ENCODE measurements at regions not wholly inside any gene's neighbourhood (a gene's known extent, or its start where the extent isn't known, plus 50 kb on each side); places are given as distances from the start of the nearest gene placed in this dataset.
A peak's percentile ranks its signal among the peaks of the same experiment; 100 is the strongest.

DNA sequence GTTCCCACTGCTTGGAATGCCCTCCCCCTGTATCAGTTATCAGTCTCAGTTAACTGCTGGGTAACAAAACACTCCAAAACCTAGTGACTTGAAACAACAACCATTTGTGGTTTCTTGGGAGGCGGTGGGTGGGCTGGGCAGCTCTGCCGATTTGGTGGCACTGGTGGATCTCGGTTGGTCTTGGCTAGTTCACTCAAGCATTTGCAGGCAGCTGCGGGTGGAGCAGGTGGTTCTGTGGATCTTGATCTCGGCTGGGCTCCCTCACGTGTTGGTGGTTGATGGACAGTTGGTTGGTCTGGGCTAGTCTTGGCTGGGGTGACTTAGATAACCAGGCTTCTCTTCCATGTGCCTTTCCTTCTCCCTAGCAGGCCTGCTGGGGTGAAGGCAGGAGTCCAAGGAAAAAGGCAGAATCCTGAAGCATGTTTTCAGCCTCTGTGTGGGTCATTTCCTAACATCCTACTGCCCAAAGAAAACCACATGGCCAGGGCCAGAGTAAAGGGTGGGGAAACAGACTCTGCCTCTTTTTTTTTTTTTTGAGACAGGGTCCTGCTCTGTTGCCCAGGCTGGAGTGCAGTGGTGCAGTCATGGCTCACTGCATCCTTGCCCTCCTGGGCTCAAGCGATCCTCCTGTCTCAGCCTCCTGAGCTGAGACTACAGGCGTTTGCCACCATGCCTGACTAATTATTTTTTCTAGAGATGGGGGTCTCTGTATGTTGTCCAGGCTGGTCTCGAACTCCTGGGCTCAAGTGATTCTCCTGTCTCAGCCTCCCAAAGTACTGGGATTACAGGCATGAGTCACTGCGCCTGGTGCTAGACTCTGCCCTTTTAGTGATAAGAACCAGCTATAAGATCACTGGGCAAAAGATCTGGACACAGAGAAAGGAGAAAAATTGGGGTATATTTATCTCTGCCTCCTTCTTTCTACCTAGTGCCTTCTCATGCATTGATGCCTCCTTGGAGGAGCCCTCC is 183.7 kb downstream of the RGS3 start:
- Histone ChIP-seq H3K4me3 (no peak overlapping the region), H3K27ac (peak overlapping the region in 4 of 21 experiments; percentile 30 to 78 (median 56))

DNA sequence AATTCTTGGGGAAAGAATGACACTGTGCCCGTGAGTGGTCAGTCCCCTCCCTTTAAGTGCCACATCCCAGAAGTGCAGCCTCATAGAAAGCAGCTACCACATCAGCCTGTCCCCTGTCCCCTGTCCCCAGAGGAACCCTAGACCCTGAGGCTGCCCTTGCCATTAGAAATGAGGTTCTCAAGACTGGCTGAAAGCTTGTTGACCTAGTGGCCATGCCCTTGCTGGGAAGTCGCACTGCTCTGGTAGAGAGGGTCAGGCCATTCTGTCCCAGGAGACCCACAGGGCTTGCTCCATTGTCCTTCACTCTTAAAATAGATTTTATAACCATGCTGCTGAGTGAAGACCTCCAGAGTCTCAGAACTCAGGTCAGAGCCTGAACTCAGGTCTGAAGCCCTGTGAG is 184.5 kb downstream of the RGS3 start:
- Histone ChIP-seq H3K4me3 (no peak overlapping the region), H3K27ac (peak overlapping the region in 10 of 21 experiments; percentile 4 to 78 (median 53))

DNA sequence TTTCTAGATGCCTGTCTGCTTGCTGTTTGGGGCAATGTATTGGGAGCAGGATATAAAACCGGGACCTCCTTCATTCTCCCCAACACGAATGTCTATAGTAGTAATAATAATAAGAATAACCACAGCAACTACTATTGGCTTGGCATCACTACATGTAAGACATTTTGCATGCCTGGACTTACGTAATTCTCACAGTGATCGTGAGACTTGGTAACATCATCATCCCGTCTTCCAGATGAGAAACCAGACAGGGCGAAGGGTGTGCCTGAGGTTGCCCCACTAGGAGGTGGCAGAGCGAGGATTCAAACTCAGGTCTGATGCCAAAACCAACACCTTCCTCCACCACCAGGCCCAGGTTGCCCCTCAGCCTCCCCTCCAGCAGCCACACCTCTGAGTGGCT is 185.1 kb downstream of the RGS3 start:
- Histone ChIP-seq H3K27ac (peak overlapping the region in 14 of 21 experiments; percentile 4 to 78 (median 50)), H3K4me3 (no peak overlapping the region)

DNA sequence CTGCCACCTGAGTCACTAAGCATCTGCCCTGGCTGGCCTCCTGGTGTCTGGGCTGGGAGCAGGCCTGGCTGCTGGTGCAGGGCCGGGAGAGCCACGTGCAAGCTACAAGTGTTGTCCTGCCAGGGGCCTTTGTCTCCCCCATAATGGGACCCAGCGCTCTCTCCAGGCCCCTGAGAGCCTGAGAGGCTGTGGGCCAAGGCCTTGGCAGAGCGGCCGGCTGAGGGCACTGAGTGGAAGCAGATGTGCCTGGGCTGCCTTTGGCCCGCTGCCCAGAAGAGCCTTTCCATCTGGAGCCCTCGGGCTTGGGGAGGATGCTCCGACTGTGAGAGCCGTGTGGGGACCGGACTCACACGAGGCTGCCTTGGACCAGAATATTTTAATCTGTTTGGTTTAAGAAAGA is 185.5 kb downstream of the RGS3 start:
- Histone ChIP-seq H3K27ac (peak overlapping the region in 12 of 21 experiments; percentile 4 to 78 (median 50)), H3K4me3 (no peak overlapping the region)

DNA sequence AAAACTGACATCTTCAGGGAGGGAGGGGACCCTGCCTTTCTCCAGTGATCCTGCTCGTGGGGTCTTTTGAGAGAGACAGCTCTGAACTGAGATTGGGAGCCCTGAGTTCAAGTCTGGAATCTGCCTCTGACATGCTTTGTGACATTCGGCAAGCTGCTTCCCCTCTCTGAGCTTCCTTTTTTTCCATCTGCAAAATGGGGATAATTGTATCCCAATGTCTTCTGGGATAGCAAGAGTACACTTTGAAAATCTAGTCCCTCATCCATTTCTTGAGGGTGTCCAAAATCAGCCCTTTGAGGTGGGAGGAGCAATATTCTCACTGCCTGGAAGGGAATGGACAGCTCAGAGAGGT is 186.3 kb downstream of the RGS3 start:
- Histone ChIP-seq H3K27ac (peak overlapping the region in 3 of 21 experiments; percentile 10 to 78 (median 51)), H3K4me3 (no peak overlapping the region)

DNA sequence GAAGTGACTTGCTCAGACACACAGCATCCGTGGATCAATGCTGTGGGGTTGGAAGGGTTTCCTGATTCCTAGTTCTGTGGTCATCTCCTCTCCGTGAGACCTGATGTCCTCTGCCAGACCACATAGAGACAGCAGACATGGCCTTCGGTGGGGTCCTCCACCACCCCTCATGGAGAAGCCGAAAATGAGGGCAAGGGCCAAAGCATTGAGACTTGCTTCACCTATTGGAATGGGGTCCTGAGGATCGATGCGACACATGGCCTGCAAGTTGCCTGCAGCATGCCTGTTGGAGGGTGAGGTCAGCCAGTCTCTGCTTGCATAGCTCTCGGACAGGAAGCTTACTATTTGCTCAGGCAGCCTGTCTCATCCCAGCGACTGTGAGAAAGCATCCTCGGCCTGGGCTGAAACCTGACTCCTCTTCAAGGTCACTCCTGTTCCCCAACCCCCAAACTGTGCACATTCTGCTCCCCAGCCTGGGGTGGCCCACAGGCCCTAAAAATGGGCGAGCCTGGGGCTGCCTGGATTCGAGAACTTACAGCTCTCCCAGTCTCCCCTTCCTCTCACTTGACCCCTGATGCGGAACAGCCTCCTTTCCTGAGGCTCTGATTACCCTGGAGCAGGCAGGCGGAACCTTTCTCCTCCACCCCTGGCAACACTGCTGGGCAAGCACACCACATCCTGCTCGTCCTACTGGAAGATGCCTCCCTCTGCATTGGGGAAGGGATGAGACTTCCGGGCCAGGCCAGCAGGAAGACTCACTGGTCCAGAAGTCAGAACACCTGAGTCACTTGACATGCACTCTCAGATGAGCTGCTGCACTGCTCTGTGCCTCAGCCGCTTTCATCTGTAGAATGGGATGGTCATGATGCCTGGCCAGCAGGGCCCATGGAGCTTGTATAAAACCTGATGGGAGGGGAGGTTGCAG is 186.9 kb downstream of the RGS3 start:
- peak overlapping the region in 2 of 21 experiments; percentile 8 to 78 for H3K27ac ChIP-seq

DNA sequence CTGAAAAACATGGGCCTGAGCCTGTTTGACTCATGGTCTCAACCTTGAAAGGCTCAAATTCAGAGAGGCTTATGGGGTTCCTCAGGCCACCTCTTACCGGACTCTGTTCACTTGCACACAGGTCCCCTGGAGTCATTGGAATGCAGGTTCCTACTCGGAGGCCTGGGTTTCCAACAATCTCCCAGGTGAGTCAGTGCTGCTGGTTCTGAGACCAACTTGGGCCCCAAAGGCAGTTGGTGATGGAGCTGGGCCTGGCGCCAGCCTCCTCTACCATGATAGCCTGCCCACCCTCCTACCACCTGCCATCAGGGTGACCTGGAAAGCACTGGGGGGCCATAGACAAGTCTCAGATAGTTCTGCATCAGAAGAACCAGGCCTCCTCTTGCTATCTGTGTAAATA is 188.4 kb downstream of the RGS3 start:
- Histone ChIP-seq H3K27ac (no peak overlapping the region), H3K4me3 (no peak overlapping the region)

More for the DNA sequence above, 186.9 kb downstream of the RGS3 start:
- H3K4me3 ChIP-seq = no peak overlapping the region

DNA sequence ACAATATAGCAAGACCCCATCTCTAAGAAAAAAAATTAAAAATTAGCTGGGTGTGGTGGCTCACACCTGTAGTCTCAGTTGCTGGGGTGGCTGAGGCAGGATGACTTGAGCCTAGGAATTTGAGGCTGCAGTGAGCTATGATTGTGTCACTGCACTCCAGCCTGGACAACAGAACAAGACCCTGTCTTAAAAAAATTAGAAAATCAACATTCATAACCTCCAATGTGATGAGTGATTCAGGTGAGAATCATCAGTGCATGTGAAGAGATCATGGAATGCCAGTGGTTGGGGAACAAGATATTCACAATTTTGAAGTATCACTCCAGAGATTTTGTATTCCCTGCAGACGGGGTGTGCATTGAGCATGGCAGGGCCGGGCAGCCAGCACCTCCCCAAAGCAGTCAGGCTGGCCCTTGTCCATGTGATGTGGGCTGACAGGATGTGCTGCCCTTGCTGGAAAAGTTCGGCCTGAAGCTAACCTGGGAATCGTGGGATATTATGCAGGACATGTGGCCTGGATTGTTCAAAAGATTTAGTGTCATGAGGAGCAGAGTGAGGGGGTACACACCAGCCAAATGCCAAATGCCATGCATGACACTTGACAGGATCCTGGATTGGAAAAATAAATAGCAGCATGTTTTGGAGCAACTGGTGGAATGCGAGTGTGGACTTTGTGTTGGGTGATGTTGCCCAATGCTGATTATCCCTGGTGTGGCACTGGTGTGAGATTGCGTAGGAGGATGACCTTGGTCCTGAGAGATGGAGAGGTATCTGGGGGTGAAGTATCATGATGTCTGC is 189.0 kb downstream of the RGS3 start:
- Histone ChIP-seq H3K27ac (no peak overlapping the region), H3K4me3 (no peak overlapping the region)

DNA sequence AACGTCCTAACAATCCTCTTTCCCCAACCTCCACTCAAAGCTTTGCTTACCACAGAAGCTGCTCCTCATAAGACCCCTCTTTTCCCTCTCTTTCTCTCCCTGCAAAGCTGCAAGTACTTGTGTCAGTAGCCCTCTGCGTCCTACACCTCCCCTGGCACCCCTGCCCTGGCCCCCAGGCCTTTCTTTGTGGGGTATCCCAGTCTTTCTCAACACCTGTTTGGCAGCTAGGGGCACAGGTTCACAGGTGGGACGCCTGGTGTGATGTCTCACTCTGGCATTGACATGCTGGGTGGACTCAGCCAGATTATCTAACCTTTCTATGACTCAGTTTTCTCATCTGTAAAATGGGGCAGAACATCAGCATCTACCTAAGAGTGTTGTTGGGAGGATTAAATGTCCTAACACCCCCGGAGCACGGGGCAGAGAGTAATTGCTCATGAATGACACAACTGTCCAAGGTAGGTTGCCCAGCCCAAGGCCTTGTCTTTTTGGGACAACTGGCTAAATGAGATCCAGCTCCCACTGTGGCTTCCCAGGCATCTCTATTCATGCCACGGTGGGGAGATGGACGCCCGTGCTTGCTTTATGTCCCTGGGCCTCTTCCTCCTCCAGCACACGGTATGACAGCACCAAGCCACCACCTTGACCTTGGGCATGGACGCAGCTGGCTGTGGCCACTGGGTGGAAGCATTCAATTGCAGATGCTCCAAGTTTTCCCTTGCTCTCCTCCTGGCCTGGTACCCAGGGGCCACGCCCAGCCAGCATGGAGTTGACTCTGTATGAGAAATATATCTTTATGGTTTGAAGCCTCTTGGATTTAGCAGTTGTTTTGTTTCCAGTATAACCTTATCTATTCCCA is 190.4 kb downstream of the RGS3 start:
- Histone ChIP-seq H3K4me3 (no peak overlapping the region), H3K27ac (peak overlapping the region in 13 of 21 experiments; percentile 26 to 65 (median 55))

DNA sequence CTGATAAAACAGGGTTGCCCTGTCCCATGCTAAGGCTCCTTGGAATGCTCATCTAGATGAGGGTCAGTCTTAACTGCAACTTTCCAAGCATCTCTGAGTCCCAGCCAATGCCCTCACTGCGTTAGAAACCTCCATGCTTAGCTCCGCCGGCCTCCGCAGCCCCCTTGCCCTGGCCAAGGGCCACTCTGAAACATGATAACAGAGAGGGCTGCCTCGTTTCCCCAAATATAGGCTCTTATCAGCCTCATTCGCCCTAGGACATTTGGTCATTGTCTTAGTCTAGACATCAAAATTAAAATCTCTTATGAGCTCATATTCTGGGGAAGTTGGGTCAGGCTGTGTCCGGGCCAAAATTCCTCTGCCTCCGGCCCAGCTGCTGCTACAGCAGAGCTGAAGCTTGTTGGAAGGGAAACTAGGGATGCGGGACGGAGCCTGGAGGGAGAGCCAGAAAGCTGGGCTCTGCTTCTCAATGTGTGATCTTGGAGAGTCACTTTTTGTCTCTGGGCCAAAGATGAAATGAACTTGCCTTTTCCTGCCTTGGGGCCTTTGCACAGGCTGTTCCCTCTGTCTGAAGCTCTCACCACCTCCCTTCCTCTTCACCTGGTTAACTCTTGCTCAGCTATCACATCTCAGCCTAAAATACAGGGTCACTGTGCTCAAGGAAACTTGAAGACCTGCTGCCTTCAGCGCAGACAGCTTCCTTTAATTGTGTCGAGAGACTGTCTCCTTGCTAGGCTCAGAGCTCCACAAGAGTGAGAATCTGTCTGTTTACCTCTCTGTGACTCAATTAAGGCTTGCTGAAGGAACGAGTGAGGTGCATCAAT is 191.3 kb downstream of the RGS3 start:
- peak overlapping the region in 16 of 21 experiments; percentile 3 to 65 (median 55) for H3K27ac ChIP-seq
- H3K4me3 ChIP-seq = no peak overlapping the region

DNA sequence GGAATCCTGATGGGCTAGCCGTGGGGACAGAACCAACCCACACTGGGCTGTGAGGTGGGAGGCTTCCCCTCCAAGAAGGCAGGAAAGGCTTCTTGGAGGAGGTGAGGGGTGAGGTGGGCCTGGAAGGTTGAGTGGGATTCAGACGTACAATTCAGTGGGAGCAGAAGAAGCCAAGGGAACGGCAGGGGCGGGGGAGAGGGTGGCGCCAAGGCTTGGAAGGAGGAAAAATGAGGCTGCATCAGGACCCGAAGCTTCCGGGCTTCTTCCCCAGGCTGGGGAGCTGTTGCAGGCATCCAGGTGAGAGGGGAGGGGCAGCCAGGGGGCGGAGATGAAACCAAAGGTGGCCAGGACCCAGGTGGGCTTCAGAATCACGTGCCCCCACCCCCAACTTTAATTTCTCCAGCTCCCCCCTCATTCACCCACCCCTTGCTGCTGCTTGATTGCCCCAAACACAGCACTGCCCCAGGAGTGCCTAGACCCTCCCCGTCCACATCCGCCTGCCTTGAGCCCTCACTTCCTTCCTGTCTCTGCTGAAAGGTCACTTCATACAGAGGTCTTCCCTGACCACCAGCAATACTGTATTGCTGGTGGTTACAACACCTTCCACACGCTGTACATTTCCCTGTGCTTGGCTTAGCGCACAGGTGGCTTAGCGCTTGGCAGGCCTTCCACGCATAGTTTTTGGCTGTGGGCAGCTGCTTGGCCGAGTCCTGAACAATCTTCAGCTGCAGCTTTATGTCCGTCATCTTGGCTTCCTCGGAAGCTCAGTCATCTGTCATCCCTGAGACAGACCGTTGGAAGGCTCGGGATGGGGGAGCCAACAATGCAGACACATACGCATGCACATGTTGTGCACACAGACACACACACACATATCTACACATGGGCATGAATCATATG is 193.5 kb downstream of the RGS3 start:
- Histone ChIP-seq H3K4me3 (no peak overlapping the region), H3K27ac (no peak overlapping the region)

DNA sequence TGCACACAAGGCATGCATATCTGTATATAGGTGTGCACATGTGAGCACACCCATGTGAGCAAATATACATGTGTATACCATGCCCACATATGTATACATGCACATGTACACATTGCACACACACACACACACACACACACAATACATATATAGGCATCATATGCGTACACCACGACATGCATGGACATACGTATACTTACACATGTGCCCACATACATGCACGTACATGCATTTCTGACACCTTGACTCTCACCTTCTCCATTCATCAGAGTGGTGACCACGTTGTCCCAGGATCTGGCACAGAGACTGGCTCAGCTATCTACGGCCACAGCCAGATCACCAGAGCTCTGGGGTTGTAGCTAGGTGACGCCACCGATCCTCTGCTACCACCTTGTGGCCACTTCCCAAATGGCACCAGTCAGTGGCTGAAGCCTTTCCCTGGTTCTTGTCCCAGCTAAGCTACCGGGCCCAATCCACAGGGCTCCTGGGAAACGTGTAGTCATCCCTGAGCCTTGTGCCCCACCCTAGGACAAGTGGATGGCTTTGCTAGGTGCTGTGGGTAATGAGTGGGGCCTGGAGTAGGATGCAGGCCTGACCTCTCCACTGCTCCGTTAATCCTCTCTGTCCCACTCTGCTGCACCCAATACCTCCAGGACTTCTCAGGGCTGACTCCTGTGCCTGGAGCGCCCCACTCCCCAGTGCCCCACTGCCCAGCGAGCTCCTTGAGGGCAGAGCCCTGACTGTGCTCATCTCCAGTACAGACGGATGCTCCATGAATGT is 194.4 kb downstream of the RGS3 start:
- H3K4me3 ChIP-seq = no peak overlapping the region
- H3K27ac ChIP-seq = peak overlapping the region in 2 of 21 experiments; percentile 22 to 47

DNA sequence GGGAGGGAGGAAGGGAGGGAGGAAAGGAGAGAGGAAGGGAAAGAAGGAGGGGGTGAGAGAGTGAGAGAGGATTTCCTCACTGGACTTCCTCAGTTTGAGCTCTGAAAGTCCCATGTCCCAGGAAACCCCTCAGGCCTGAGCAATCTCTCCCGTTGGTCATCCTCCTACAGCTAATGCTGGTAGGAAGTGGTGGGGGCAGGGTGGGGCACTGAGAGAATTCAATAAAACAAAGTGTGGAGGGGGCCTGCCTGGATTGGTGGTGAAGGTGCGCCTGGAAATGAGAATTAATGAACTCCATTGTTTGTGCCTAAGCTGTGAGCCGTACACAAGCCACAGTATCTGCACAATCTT is 195.0 kb downstream of the RGS3 start:
- Histone ChIP-seq H3K4me3 (no peak overlapping the region), H3K27ac (peak overlapping the region in 2 of 21 experiments; percentile 22 to 47)

DNA sequence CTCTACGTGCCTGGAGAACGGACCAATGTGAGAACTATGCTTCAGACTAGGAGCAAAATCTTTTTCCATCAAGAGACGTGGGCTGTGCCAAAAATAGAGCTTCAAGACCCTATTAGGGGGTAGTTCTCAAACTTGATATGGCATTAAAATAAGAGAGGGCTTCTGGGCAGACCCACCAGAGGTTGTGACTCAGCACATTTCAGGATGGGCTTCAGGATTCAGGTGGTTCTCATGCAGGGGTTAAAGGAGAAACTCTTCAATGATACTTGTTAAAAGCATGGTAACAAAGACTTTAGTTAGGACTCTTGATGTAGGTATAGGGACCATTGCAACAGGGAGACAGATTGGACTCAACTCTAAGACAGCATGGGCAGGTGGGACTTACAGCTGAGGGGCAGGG is 195.5 kb downstream of the RGS3 start:
- Histone ChIP-seq H3K27ac (no peak overlapping the region), H3K4me3 (no peak overlapping the region)

DNA sequence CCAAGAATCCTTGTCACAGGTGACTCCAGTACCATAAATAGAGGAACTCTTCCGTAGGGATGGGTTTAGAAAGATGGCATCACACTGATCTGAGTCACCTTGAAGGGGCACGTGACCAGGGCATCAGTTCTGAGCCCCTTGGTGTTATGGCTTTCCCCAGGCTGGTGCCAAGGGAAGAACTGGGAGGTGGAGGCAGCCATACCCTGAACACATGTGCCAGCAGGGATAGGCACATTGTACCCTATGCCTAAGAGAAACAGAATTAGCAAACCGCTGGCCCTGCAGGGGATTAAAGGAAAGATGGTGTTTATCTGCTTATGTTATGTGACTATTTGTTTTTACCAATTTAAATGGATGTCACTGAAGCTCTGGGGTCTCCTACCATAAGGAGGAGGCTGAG is 196.2 kb downstream of the RGS3 start:
- H3K4me3 ChIP-seq = no peak overlapping the region
- no peak overlapping the region for H3K27ac ChIP-seq

DNA sequence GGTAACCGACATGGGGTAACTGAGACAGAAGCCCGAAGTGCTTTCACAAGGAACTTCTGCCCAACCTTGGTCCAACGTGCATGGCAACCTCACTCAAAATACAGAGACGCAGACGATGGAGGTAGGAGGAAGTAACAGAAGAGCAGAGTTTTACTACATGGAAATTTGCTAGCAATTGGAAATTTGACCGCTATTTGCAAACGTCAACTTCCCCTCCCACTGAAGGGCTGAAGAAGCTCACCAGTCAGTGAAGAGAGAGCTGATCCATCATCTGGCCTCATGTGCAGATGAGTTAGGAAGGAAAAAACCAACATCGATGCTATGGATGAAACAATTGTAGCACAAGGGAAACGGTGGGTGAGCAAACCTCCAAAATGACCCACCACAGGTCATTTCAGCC is 196.7 kb downstream of the RGS3 start:
- H3K4me3 ChIP-seq = no peak overlapping the region

More for the DNA sequence above, 196.7 kb downstream of the RGS3 start:
- no peak overlapping the region for H3K27ac ChIP-seq

Data from skin epidermis (tissue), 12 donors.